Upper lobe of right lung (tissue), 1 donor: ENCODE measurements at regions not wholly inside any gene's neighbourhood (a gene's known extent, or its start where the extent isn't known, plus 50 kb on each side); places are given as distances from the start of the nearest gene placed in this dataset.
"Not testable (repeated sequence)": the region's sequence is repeated elsewhere in the genome, so short reads cannot be mapped to it uniquely, and the experiment has no call there.

Experiments
- ATAC-seq: fragments of 200-7000 bp; cut with Tn5 transposase; one replicate; pipeline ENCODE4 v1.9.1; 2020; ENCODE audit warnings: mild to moderate bottlenecking, moderate library complexity
- DNase-seq: peaks from one replicate; pipeline ENCODE4 v3.0.0-alpha.2; 2020
- H3K27ac ChIP-seq: fragments of 200-600 bp; one replicate; pipeline ENCODE4 v1.8.0; 2022
- H3K27me3 ChIP-seq: fragments of 200-600 bp; one replicate; pipeline ENCODE4 v1.8.0; 2022; ENCODE audit warnings: mild to moderate bottlenecking
- H3K36me3 ChIP-seq: fragments of 200-600 bp; one replicate; pipeline ENCODE4 v1.8.0; 2022
- H3K4me1 ChIP-seq: fragments of 200-600 bp; one replicate; pipeline ENCODE4 v1.8.0; 2022
- H3K4me3 ChIP-seq: fragments of 200-600 bp; one replicate; pipeline ENCODE4 v1.8.0; 2022; ENCODE audit warnings: mild to moderate bottlenecking
- H3K9me3 ChIP-seq: fragments of 200-600 bp; one replicate; pipeline ENCODE4 v1.8.0; 2022
- intact Hi-C: fragments of 100-400 bp; cut with DNase I; formaldehyde crosslinking; loops from one replicate; pipeline ENCODE4 v1.11.0; 2022
- TF ChIP-seq, protein P1 (sequence below): fragments of 200-600 bp; IDR thresholded peaks from one replicate; pipeline ENCODE4 v1.8.0; 2022; ENCODE audit warnings: antibody characterized with exemption
- donor health status: DM: no; HTN: yes; CAD: no; lungs with severe emphysema.

- TF ChIP-seq, protein P1, sequence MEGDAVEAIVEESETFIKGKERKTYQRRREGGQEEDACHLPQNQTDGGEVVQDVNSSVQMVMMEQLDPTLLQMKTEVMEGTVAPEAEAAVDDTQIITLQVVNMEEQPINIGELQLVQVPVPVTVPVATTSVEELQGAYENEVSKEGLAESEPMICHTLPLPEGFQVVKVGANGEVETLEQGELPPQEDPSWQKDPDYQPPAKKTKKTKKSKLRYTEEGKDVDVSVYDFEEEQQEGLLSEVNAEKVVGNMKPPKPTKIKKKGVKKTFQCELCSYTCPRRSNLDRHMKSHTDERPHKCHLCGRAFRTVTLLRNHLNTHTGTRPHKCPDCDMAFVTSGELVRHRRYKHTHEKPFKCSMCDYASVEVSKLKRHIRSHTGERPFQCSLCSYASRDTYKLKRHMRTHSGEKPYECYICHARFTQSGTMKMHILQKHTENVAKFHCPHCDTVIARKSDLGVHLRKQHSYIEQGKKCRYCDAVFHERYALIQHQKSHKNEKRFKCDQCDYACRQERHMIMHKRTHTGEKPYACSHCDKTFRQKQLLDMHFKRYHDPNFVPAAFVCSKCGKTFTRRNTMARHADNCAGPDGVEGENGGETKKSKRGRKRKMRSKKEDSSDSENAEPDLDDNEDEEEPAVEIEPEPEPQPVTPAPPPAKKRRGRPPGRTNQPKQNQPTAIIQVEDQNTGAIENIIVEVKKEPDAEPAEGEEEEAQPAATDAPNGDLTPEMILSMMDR, result no peak
- no peaks in the 10 kb centered on the region for H3K36me3 ChIP-seq
- H3K27me3 ChIP-seq, result no peaks in the 10 kb centered on the region
- no peaks in the 10 kb centered on the region for H3K9me3 ChIP-seq
- H3K4me3 ChIP-seq, result no peak overlapping the region
- intact Hi-C loops, result no loop called here
- no peak overlapping the region for H3K27ac ChIP-seq
- no peaks in the 10 kb centered on the region for H3K4me1 ChIP-seq
- DNase-seq, result no peak
- ATAC-seq, result no peak
Observed at GRCh38 chr9:26229324-26230054, 551.2 kb upstream of the TUSC1 start.

DNA sequence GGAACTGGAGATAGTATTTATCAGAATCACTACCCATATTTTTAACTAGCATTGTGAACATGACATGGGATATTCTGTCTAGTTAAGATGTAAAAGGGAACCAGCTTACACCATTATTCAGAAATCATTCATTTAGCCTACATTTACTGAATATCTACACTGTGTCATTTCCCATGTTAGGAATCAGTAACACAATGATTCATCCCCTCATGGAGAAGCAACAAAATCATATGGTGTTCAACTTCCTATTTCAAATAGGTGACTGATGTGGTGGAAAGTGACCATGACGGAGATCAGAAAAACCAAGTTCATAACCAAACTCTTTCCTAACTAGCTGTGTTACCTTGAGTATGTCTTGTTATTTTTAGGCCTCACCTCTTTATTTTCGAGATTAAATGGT, 550.0 kb upstream of the TUSC1 start:
- H3K4me1 ChIP-seq, result no peaks in the 10 kb centered on the region
- TF ChIP-seq, protein P1, result no peak
- ATAC-seq, result no peak
- no peak overlapping the region for H3K4me3 ChIP-seq
- H3K9me3 ChIP-seq, result no peaks in the 10 kb centered on the region
- H3K36me3 ChIP-seq, result no peaks in the 10 kb centered on the region
- H3K27ac ChIP-seq, result no peak overlapping the region
- intact Hi-C loops, result no loop called here
- no peak for DNase-seq
- no peaks in the 10 kb centered on the region for H3K27me3 ChIP-seq

DNA sequence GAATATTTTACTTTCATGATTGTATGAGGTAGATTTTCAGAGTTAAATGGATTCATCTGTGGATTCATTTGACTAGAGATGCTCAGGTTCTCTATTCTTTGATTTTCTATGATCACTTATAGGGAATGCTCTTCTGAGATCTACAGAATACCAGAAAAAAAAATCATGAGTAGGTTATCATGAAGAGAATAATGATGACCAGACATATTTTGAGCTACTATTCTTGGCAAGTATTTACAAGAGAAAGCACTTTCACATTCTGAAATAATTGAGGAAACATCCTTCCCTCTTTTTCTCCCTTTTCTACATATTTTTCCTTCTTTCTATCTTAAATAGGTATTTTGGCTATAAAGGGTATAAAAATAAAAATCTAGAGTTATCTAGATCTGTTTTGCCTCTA, 543.0 kb upstream of the TUSC1 start:
- no peaks in the 10 kb centered on the region for H3K36me3 ChIP-seq
- no peaks in the 10 kb centered on the region for H3K9me3 ChIP-seq
- H3K27me3 ChIP-seq, result no peaks in the 10 kb centered on the region
- ATAC-seq (no peak), DNase-seq (no peak)
- TF ChIP-seq, protein P1, result no peak
- intact Hi-C loops, result no loop called here
- H3K27ac ChIP-seq, result no peak overlapping the region
- no peak overlapping the region for H3K4me3 ChIP-seq
- no peaks in the 10 kb centered on the region for H3K4me1 ChIP-seq

DNA sequence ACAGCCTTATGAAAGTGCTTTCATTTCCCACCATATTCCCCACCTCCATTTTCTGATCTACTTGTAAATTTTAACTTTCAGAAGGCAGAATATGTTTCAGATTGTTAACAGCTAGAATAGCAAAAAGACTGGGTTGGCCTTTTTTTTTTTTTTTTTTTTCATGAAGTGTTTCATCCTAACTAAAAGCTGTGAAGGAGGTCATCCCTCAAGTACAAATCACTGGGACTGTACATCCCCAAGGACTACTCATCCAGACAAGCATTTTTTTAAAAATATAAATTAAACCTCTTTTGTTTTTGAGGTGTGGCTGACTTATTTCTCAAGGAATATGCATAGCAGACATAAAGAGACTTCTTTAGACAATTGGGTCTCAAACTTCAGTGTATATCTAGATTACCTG, 542.1 kb upstream of the TUSC1 start:
- intact Hi-C loops, result no loop called here
- TF ChIP-seq, protein P1, result no peak
- H3K27ac ChIP-seq, result no peak overlapping the region
- no peaks in the 10 kb centered on the region for H3K4me1 ChIP-seq
- no peak overlapping the region for H3K4me3 ChIP-seq
- ATAC-seq, result no peak
- no peaks in the 10 kb centered on the region for H3K9me3 ChIP-seq
- no peaks in the 10 kb centered on the region for H3K36me3 ChIP-seq
- DNase-seq, result no peak
- H3K27me3 ChIP-seq, result no peaks in the 10 kb centered on the region

GRCh38 chr9:26219961-26220360, 541.7 kb upstream of the TUSC1 start:
- TF ChIP-seq, protein P1, result no peak
- Histone ChIP-seq H3K36me3 (no peaks in the 10 kb centered on the region), H3K4me1 (no peaks in the 10 kb centered on the region), H3K27ac (no peak overlapping the region), H3K9me3 (no peaks in the 10 kb centered on the region), H3K4me3 (no peak overlapping the region), H3K27me3 (no peaks in the 10 kb centered on the region)
- DNase-seq (no peak), ATAC-seq (no peak)
- intact Hi-C loops, result no loop called here

- TF ChIP-seq, protein P1, result no peak
- no peak for ATAC-seq
- Histone ChIP-seq H3K4me3 (no peak overlapping the region), H3K9me3 (no peaks in the 10 kb centered on the region), H3K27ac (no peak overlapping the region), H3K36me3 (no peaks in the 10 kb centered on the region), H3K4me1 (no peaks in the 10 kb centered on the region), H3K27me3 (no peaks in the 10 kb centered on the region)
- intact Hi-C loops, result no loop called here
- no peak for DNase-seq
Observed at GRCh38 chr9:26216702-26217101, 538.5 kb upstream of the TUSC1 start.

DNA sequence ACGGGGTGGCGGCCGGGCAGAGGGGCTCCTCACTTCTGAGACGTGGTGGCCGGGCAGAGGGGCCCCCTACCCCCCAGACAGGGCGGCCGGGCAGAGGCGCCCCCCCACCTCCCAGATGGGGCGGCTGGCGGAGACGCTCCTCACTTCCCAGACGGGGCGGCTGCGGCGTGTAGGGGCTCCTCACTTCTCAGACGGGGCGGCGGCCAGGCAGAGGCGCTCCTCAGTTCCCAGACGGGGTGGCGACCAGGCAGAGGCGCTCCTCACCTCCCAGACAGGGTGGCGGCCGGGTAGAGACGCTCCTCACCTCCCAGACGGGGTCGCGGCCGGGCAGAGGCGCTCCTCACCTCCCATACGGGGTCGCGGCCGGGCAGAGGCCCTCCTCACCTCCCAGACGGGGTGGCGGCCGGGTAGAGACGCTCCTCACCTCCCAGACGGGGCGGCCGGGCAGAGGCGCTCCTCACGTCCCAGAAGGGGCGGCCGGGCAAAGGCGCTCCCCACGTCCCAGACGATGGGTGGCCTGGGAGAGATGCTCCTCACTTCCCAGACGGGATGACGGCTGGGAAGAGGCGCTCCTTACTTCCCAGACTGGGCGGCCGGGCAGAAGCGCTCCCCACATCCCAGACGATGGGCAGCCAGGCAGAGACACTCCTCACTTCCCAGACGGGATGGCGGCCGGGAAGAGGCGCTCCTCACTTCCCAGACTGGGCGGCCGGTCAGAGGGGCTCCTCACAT, 536.6 kb upstream of the TUSC1 start:
- DNase-seq, H3K9me3 ChIP-seq, H3K4me1 ChIP-seq, H3K27ac ChIP-seq, ATAC-seq, H3K4me3 ChIP-seq, H3K36me3 ChIP-seq, H3K27me3 ChIP-seq, intact Hi-C loops: not testable (repeated sequence)
